K562 (cell line): ENCODE measurements at regions not wholly inside any gene's neighbourhood (a gene's known extent, or its start where the extent isn't known, plus 50 kb on each side); places are given as distances from the start of the nearest gene placed in this dataset.

ENCODE experiments used
- ATAC-seq: fragments of 200-7000 bp; cut with Tn5 transposase; 3 replicates; pipeline ENCODE4 v1.9.1; 2020; ENCODE audit warnings: moderate library complexity
- BruUV-seq: library from RNA; stranded (reverse); fragments of 400-500 nt; replicated peaks from 2 replicates; lab custom pipeline; 2021; lab: Mats Ljungman, UMichigan
- CTCF ChIA-PET: fragments of 300-600 bp; formaldehyde crosslinking; extraction: SDS; loops from one replicate; lab custom pipeline; 2021; ENCODE audit warnings: low intra/inter-chr PET ratio; lab: Yijun Ruan, JAX
- POLR2A ChIA-PET: fragments of 300-600, 350-650 bp; sonication (Branson Sonifier 250); formaldehyde crosslinking; extraction: SDS; loops from one replicate; lab custom pipeline; 2021; ENCODE audit warnings: antibody characterized with exemption, inconsistent platforms; lab: Yijun Ruan, JAX
- DNase-seq, 4 experiments: peaks; one replicate each; pipeline versions ENCODE4 v3.0.0 to v3.0.0-alpha.2; 2011 to 2018; ENCODE audit warnings: low spot score in 3 of 4, mixed read lengths in 3 of 4; ENCODE audit errors: extremely low read depth in 1 of 4
- FAIRE-seq: peaks from 2 replicates; lab custom pipeline; 2011; peaks lifted over from hg19 to GRCh38; lab: Jason Lieb, UNC
- H2AFZ ChIP-seq: 2 replicates; pipeline ENCODE4 v1.6.0; 2011; ENCODE audit warnings: low read depth, low read length, control low read depth, inconsistent platforms
- H3K27ac ChIP-seq: fragments of 200-600 bp; 3 replicates; pipeline ENCODE4 v1.8.0; 2011; ENCODE audit warnings: low read depth, mild to moderate bottlenecking, control low read depth, inconsistent platforms, low read length, moderate library complexity, mixed read lengths; ENCODE audit errors: extremely low read depth
- H3K27me3 ChIP-seq, 2 experiments: fragments of 300-600 bp in 1 of 2; 2 replicates in 1 of 2; 3 replicates in 1 of 2; pipeline versions ENCODE4 v1.6.0 to v1.8.0; 2011; ENCODE audit warnings: inconsistent platforms in 2 of 2, low read length in 2 of 2, mild to moderate bottlenecking in 1 of 2, mixed read lengths in 1 of 2, moderate library complexity in 1 of 2; ENCODE audit not compliant: control insufficient read depth in 2 of 2, insufficient read depth in 2 of 2
- H3K36me3 ChIP-seq: fragments of 300-600 bp; 3 replicates; pipeline ENCODE4 v1.8.0; 2011; ENCODE audit warnings: mild to moderate bottlenecking, low read length, inconsistent platforms; ENCODE audit not compliant: control insufficient read depth, insufficient read depth
- H3K4me1 ChIP-seq, 2 experiments: fragments of 200-600 bp in 1 of 2; replicated peaks in 1 of 2; 2 replicates in 1 of 2; 3 replicates in 1 of 2; pipeline versions ENCODE4 v1.5.1 to v1.8.0; 2011; ENCODE audit warnings: inconsistent platforms in 2 of 2, low read length in 2 of 2, mild to moderate bottlenecking in 1 of 2, mixed read lengths in 1 of 2, moderate library complexity in 1 of 2; ENCODE audit not compliant: control insufficient read depth in 2 of 2, insufficient read depth in 2 of 2
- H3K4me2 ChIP-seq: 2 replicates; pipeline ENCODE4 v1.6.1; 2011; ENCODE audit warnings: low read length, control low read depth, inconsistent platforms, mixed read lengths; ENCODE audit not compliant: insufficient read depth
- H3K4me3 ChIP-seq: fragments of 200-600 bp; sonication (generic), shearing (Covaris generic); 2 replicates; pipeline ENCODE4 v1.5.1; 2016; ENCODE audit warnings: control low read depth, inconsistent platforms
- H3K79me2 ChIP-seq: fragments of 200-600 bp; 3 replicates; pipeline ENCODE4 v1.8.0; 2011; ENCODE audit warnings: low read length, inconsistent platforms; ENCODE audit not compliant: control insufficient read depth, insufficient read depth
- H3K9ac ChIP-seq, 2 experiments: 2 replicates each; pipeline versions ENCODE4 v1.6.0 to v1.6.1; 2011; ENCODE audit warnings: low read depth in 2 of 2, low read length in 2 of 2, control low read depth in 1 of 2, inconsistent platforms in 1 of 2, mild to moderate bottlenecking in 1 of 2, mixed read lengths in 1 of 2; ENCODE audit not compliant: insufficient read depth in 1 of 2
- H3K9me1 ChIP-seq: one replicate; pipeline ENCODE4 v1.6.0; 2011; ENCODE audit warnings: inconsistent platforms, mild to moderate bottlenecking, low read length, moderate library complexity; ENCODE audit not compliant: control insufficient read depth, insufficient read depth
- H3K9me3 ChIP-seq: replicated peaks from 2 replicates; pipeline ENCODE4 v1.5.1; 2011; ENCODE audit warnings: low read depth, low read length, inconsistent platforms; ENCODE audit not compliant: control insufficient read depth, insufficient read depth
- H4K20me1 ChIP-seq: replicated peaks from 2 replicates; pipeline ENCODE4 v1.6.1; 2011; ENCODE audit warnings: low read length, inconsistent platforms, mixed read lengths; ENCODE audit not compliant: control insufficient read depth, insufficient read depth
- ZBTB49 ChIP-seq: sonication (generic); formaldehyde crosslinking; IDR thresholded peaks from 2 replicates; pipeline ENCODE4 v1.8.0; 2022; ENCODE audit warnings: missing genetic modification reagents, mild to moderate bottlenecking, borderline replicate concordance
- WGBS: fragments of 100-300 bp; shearing (Covaris generic); methylation state at CpG from one replicate; pipeline ENCODE4 v1.1.6; 2016; ENCODE audit warnings: low coverage, mixed read lengths; ENCODE audit not compliant: insufficient coverage; ENCODE audit errors: missing lambda C conversion rate; 5-methylcytosine and 5-hydroxymethylcytosine counted together
- in situ Hi-C: fragments of 300-500 bp; cut with MboI; formaldehyde crosslinking; loops from 4 replicates; pipeline ENCODE4 v1.15.0; 2018; ENCODE audit warnings: inconsistent platforms, mixed read lengths
- intact Hi-C: fragments of 100-400 bp; cut with micrococcal nuclease; formaldehyde crosslinking; loops from 2 replicates; pipeline ENCODE4 v1.14.2; 2022
- TF ChIP-seq, protein P1 (sequence below): fragments of 450-650 bp; IDR thresholded peaks from 2 replicates; pipeline ENCODE4 v1.6.1; 2018; ENCODE audit not compliant: partially characterized antibody
- TF ChIP-seq, protein P2 (sequence below): sonication (generic); formaldehyde crosslinking; IDR thresholded peaks from 2 replicates; pipeline ENCODE4 v1.8.1; 2023; ENCODE audit warnings: missing genetic modification reagents, mild to moderate bottlenecking, borderline replicate concordance
- TF ChIP-seq, protein P3 (sequence below): fragments of 450-650 bp; formaldehyde crosslinking; IDR thresholded peaks from 2 replicates; pipeline ENCODE4 v1.4.0; 2020; ENCODE audit warnings: mild to moderate bottlenecking, moderate library complexity
- TF ChIP-seq, protein P4 (sequence below): IDR thresholded peaks from 2 replicates; pipeline ENCODE4 v1.6.1; 2011; ENCODE audit not compliant: insufficient read length; ENCODE audit errors: extremely low read depth

DNA sequence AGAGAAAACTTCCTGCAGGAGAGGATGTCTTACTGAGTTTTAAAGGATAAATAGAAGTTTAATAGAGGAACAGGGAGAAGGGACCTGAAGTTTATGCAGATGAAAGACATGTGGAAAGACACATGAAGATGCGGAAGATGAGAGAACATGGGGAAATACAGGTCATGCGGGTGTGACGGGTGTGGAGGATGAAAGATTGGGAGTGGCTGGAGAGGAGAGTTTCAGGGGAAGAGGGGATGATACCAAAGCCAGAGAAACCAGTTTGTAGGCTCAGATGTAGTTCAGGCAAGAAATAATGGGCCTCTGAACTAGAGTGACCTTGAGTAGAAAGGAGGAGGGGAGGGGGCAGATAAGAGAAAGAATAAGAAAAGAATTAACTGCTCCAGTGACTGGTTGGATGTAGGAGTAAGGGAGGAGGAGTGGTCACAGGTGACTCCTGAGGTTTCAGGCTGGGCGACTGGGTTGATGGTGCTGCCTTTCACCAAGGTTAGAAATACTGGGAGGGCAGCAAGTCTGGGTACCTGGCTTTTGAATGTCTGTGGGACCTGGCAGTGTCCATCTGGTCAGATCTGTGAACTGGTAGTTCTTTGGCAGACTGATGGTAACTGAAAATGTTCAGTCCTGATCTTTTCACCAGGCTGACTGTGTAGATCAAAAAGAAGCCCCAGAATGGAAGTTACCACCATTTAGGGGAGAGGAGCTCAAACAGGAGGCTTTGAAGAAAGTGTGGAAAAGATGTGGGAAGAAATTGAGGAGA lies 69.4 kb downstream of the TET3 start:
- peak; percentile 16; the same call in 1 of the 3 replicates for ATAC-seq
- Histone ChIP-seq H3K27ac (no peak overlapping the region), H3K79me2 (peaks cover 46% of the 10 kb centered on the region), H2AFZ (no peak overlapping the region), H3K27me3 (no peaks in the 10 kb centered on the region), H3K36me3 (peaks cover 14% of the 10 kb centered on the region; the same call in 2 of the 3 replicates), H3K4me2 (no peak overlapping the region), H3K9me3 (no peaks in the 10 kb centered on the region), H3K4me3 (no peak overlapping the region), H3K4me1 (peaks cover 15 to 45% of the 10 kb centered on the region in 2 experiments), H4K20me1 (no peaks in the 10 kb centered on the region), H3K9me1 (no peaks in the 10 kb centered on the region), H3K9ac (no peak overlapping the region)
- DNase-seq = no peak
- WGBS = 38% methylated on average over 4 of the region's 4 CpGs
- POLR2A ChIA-PET = interaction anchor here (0.9 kb wide), 1 partner anchor 12 kb away, joined by 3 read pairs; no protein-coding TSS in a partner anchor
- in situ Hi-C loops (no loop called here), intact Hi-C loops (no loop called here)
- no TSS peak for BruUV-seq
- CTCF ChIA-PET = no interaction called here
- FAIRE-seq = no peak
- TF ChIP-seq, protein P1, sequence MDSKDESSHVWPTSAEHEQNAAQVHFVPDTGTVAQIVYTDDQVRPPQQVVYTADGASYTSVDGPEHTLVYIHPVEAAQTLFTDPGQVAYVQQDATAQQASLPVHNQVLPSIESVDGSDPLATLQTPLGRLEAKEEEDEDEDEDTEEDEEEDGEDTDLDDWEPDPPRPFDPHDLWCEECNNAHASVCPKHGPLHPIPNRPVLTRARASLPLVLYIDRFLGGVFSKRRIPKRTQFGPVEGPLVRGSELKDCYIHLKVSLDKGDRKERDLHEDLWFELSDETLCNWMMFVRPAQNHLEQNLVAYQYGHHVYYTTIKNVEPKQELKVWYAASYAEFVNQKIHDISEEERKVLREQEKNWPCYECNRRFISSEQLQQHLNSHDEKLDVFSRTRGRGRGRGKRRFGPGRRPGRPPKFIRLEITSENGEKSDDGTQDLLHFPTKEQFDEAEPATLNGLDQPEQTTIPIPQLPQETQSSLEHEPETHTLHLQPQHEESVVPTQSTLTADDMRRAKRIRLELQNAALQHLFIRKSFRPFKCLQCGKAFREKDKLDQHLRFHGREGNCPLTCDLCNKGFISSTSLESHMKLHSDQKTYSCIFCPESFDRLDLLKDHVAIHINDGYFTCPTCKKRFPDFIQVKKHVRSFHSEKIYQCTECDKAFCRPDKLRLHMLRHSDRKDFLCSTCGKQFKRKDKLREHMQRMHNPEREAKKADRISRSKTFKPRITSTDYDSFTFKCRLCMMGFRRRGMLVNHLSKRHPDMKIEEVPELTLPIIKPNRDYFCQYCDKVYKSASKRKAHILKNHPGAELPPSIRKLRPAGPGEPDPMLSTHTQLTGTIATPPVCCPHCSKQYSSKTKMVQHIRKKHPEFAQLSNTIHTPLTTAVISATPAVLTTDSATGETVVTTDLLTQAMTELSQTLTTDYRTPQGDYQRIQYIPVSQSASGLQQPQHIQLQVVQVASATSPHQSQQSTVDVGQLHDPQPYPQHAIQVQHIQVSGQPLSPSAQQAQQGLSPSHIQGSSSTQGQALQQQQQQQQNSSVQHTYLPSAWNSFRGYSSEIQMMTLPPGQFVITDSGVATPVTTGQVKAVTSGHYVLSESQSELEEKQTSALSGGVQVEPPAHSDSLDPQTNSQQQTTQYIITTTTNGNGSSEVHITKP = no peak
- TF ChIP-seq, protein P2, sequence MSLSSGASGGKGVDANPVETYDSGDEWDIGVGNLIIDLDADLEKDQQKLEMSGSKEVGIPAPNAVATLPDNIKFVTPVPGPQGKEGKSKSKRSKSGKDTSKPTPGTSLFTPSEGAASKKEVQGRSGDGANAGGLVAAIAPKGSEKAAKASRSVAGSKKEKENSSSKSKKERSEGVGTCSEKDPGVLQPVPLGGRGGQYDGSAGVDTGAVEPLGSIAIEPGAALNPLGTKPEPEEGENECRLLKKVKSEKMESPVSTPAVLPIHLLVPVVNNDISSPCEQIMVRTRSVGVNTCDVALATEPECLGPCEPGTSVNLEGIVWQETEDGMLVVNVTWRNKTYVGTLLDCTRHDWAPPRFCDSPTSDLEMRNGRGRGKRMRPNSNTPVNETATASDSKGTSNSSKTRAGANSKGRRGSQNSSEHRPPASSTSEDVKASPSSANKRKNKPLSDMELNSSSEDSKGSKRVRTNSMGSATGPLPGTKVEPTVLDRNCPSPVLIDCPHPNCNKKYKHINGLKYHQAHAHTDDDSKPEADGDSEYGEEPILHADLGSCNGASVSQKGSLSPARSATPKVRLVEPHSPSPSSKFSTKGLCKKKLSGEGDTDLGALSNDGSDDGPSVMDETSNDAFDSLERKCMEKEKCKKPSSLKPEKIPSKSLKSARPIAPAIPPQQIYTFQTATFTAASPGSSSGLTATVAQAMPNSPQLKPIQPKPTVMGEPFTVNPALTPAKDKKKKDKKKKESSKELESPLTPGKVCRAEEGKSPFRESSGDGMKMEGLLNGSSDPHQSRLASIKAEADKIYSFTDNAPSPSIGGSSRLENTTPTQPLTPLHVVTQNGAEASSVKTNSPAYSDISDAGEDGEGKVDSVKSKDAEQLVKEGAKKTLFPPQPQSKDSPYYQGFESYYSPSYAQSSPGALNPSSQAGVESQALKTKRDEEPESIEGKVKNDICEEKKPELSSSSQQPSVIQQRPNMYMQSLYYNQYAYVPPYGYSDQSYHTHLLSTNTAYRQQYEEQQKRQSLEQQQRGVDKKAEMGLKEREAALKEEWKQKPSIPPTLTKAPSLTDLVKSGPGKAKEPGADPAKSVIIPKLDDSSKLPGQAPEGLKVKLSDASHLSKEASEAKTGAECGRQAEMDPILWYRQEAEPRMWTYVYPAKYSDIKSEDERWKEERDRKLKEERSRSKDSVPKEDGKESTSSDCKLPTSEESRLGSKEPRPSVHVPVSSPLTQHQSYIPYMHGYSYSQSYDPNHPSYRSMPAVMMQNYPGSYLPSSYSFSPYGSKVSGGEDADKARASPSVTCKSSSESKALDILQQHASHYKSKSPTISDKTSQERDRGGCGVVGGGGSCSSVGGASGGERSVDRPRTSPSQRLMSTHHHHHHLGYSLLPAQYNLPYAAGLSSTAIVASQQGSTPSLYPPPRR (CRISPR knock-in tag) = no peak
- TF ChIP-seq, protein P3, sequence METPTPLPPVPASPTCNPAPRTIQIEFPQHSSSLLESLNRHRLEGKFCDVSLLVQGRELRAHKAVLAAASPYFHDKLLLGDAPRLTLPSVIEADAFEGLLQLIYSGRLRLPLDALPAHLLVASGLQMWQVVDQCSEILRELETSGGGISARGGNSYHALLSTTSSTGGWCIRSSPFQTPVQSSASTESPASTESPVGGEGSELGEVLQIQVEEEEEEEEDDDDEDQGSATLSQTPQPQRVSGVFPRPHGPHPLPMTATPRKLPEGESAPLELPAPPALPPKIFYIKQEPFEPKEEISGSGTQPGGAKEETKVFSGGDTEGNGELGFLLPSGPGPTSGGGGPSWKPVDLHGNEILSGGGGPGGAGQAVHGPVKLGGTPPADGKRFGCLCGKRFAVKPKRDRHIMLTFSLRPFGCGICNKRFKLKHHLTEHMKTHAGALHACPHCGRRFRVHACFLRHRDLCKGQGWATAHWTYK = no peak
- no peak for TF ChIP-seq ZBTB49 (CRISPR knock-in tag)
- TF ChIP-seq, protein P4, sequence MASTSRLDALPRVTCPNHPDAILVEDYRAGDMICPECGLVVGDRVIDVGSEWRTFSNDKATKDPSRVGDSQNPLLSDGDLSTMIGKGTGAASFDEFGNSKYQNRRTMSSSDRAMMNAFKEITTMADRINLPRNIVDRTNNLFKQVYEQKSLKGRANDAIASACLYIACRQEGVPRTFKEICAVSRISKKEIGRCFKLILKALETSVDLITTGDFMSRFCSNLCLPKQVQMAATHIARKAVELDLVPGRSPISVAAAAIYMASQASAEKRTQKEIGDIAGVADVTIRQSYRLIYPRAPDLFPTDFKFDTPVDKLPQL = no peak
